ENCODE measurements at regions not wholly inside any gene's neighbourhood (a gene's known extent, or its start where the extent isn't known, plus 50 kb on each side); places are given as distances from the start of the nearest gene placed in this dataset.

- TF ChIP-seq, protein P1, sequence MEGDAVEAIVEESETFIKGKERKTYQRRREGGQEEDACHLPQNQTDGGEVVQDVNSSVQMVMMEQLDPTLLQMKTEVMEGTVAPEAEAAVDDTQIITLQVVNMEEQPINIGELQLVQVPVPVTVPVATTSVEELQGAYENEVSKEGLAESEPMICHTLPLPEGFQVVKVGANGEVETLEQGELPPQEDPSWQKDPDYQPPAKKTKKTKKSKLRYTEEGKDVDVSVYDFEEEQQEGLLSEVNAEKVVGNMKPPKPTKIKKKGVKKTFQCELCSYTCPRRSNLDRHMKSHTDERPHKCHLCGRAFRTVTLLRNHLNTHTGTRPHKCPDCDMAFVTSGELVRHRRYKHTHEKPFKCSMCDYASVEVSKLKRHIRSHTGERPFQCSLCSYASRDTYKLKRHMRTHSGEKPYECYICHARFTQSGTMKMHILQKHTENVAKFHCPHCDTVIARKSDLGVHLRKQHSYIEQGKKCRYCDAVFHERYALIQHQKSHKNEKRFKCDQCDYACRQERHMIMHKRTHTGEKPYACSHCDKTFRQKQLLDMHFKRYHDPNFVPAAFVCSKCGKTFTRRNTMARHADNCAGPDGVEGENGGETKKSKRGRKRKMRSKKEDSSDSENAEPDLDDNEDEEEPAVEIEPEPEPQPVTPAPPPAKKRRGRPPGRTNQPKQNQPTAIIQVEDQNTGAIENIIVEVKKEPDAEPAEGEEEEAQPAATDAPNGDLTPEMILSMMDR (IDR thresholded peaks at IDR 0.05) = no peak
- TF ChIP-seq POLR2A (IDR thresholded peaks at IDR 0.05) = no peak
These were observed 267.2 kb upstream of the CYRIA start for GRCh38 chr2:16932826-16933225.

Measured in testis (tissue), 2 donors.